Vagina (tissue), 2 donors: ENCODE measurements at regions not wholly inside any gene's neighbourhood (a gene's known extent, or its start where the extent isn't known, plus 50 kb on each side); places are given as distances from the start of the nearest gene placed in this dataset.

ENCODE experiments used
- CTCF ChIP-seq, 3 experiments: fragments of 450-650 bp in 2 of 3; fragments of 200-600 bp in 1 of 3; sonication (generic) in 1 of 3; IDR thresholded peaks; one replicate each; pipeline ENCODE4 v1.5.1; 2017 to 2019; ENCODE audit warnings: antibody characterized with exemption in 3 of 3, mild to moderate bottlenecking in 2 of 3, moderate library complexity in 2 of 3
- POLR2A ChIP-seq, 2 donors: fragments of 450-650 bp; IDR thresholded peaks; one replicate each; pipeline ENCODE4 v1.6.1; 2017; ENCODE audit warnings: antibody characterized with exemption in 2 of 2, mild to moderate bottlenecking in 2 of 2, moderate library complexity in 2 of 2
- POLR2AphosphoS5 ChIP-seq, 2 donors: sonication (generic); formaldehyde crosslinking; IDR thresholded peaks; one replicate each; pipeline ENCODE4 v1.9.0; 2017; ENCODE audit warnings: antibody characterized with exemption in 2 of 2, mild to moderate bottlenecking in 2 of 2, low read depth in 1 of 2; ENCODE audit not compliant: insufficient read depth in 1 of 2

- TF ChIP-seq POLR2A (IDR thresholded peaks at IDR 0.05) (no peak), CTCF (IDR thresholded peaks at IDR 0.05) (no peak), POLR2AphosphoS5 (IDR thresholded peaks at IDR 0.05; ENCODE audit: insufficient read depth in 1 of 2, low read depth in 1 of 2) (no peak)
These were observed 237.0 kb upstream of the SLC14A2 start for GRCh38 chr18:45378308-45378707.
